HL-60 (cell line): ENCODE measurements at regions not wholly inside any gene's neighbourhood (a gene's known extent, or its start where the extent isn't known, plus 50 kb on each side); places are given as distances from the start of the nearest gene placed in this dataset.
"Not testable (repeated sequence)": the region's sequence is repeated elsewhere in the genome, so short reads cannot be mapped to it uniquely, and the experiment has no call there.

ENCODE experiments used
- DNase-seq, 2 experiments: peaks; one replicate each; pipeline ENCODE4 v3.0.0-alpha.2; 2010 to 2020; ENCODE audit warnings: low read depth in 1 of 2, low spot score in 1 of 2
- H3K27ac ChIP-seq: fragments of 250-450 bp; sonication (Bioruptor Pico); replicated peaks from 2 replicates; pipeline ENCODE4 v1.5.1; 2020; ENCODE audit warnings: mild to moderate bottlenecking, moderate library complexity
- H3K27me3 ChIP-seq: fragments of 250-450 bp; sonication (Bioruptor Pico); 2 replicates; pipeline ENCODE4 v1.5.1; 2021; ENCODE audit warnings: mild to moderate bottlenecking, moderate library complexity; ENCODE audit not compliant: insufficient read depth, poor library complexity, severe bottlenecking
- H3K4me3 ChIP-seq: replicated peaks from 2 replicates; pipeline ENCODE4 v1.5.1; 2011; ENCODE audit warnings: mild to moderate bottlenecking, control low read depth, low read length; ENCODE audit not compliant: insufficient read depth
- GABPA ChIP-seq: IDR thresholded peaks from 2 replicates; pipeline ENCODE4 v1.6.1; 2012; ENCODE audit warnings: low read depth
- POLR2AphosphoS5 ChIP-seq: IDR thresholded peaks from 2 replicates; pipeline ENCODE4 v1.6.1; 2012; ENCODE audit warnings: low read depth
- SPI1 ChIP-seq: IDR thresholded peaks from 2 replicates; pipeline ENCODE4 v1.6.1; 2012; ENCODE audit warnings: low read depth, mild to moderate bottlenecking, borderline replicate concordance
- TF ChIP-seq, protein P1 (sequence below): IDR thresholded peaks from one replicate; pipeline ENCODE4 v1.5.1; 2011; ENCODE audit warnings: low read length, control low read depth, inconsistent platforms; ENCODE audit not compliant: insufficient read depth
- TF ChIP-seq, protein P2 (sequence below): IDR thresholded peaks from 2 replicates; pipeline ENCODE4 v1.6.1; 2012; ENCODE audit warnings: low read depth; ENCODE audit not compliant: insufficient replicate concordance

DNA sequence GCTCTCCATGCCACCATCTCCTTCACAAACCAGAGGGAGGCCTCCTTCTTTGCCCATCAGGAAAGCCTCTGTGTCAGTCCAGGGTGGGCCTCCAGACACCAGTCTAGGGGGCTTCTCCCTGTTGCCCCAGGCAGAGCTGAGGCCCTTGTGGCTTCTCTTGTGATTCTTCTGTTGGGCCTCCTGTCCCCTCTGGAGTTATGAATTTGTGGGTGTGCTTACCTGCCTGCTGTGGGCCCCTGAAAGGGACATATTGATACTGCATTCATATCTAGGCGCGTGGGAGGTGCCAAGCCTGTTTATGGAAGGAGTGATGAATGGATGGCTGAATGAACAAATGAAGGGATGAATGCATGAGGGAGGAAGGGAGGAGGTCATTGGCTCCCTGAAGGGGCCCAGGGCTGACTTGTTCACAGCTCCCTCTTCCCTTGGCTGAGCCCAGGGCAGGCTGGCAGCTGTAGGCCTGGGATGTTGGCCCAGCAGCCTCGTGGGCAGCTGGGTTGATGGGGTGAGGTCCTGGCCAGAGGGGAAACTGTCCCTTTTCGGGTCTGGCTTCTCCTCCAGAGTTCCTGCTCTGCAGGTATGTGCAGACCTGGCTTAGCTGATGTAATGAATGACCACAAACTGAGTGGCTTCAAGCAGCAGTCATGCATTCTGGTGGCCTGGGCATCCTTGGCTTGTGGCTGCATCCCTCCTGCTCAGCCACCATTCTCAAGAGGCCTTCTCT lies 195.4 kb downstream of the GOLGA6L6 start:
- no peak for DNase-seq
- TF ChIP-seq, protein P1, sequence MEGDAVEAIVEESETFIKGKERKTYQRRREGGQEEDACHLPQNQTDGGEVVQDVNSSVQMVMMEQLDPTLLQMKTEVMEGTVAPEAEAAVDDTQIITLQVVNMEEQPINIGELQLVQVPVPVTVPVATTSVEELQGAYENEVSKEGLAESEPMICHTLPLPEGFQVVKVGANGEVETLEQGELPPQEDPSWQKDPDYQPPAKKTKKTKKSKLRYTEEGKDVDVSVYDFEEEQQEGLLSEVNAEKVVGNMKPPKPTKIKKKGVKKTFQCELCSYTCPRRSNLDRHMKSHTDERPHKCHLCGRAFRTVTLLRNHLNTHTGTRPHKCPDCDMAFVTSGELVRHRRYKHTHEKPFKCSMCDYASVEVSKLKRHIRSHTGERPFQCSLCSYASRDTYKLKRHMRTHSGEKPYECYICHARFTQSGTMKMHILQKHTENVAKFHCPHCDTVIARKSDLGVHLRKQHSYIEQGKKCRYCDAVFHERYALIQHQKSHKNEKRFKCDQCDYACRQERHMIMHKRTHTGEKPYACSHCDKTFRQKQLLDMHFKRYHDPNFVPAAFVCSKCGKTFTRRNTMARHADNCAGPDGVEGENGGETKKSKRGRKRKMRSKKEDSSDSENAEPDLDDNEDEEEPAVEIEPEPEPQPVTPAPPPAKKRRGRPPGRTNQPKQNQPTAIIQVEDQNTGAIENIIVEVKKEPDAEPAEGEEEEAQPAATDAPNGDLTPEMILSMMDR: no peak
- Histone ChIP-seq H3K27me3 (no peaks in the 10 kb centered on the region), H3K4me3 (no peak overlapping the region), H3K27ac (no peak overlapping the region)

DNA sequence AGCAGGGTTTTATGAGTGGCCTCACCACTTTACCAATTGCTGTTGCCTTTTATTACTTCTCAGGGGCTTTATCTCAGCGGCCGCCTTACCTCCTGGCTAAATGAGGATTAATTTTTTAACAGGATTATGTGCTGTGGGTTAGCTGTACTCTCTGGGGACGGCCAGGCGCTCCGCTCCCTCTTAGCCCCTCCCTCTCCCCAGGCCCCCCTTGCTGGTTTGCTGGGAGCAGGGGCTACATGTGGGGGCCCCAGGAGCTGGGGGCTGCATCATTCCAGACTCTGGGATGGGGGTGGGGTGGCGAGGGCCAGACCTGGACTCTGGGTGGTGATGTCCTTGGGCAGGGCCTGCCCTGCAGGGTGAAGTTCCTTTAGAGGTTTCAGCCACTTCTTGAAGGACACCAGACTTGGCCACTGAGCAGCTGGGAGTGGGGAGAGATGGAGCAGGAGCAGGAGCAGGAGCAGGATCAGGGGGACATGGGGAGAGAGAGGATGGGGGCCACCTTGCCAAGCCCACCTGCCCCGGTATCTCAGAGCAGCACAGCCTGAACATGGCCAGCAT lies 196.1 kb downstream of the GOLGA6L6 start:
- Histone ChIP-seq H3K27ac (no peak overlapping the region), H3K4me3 (no peak overlapping the region), H3K27me3 (no peaks in the 10 kb centered on the region)
- no peak for DNase-seq
- TF ChIP-seq, protein P1: no peak
- TF ChIP-seq SPI1 (no peak), POLR2AphosphoS5 (no peak), GABPA (no peak)
- TF ChIP-seq, protein P2, sequence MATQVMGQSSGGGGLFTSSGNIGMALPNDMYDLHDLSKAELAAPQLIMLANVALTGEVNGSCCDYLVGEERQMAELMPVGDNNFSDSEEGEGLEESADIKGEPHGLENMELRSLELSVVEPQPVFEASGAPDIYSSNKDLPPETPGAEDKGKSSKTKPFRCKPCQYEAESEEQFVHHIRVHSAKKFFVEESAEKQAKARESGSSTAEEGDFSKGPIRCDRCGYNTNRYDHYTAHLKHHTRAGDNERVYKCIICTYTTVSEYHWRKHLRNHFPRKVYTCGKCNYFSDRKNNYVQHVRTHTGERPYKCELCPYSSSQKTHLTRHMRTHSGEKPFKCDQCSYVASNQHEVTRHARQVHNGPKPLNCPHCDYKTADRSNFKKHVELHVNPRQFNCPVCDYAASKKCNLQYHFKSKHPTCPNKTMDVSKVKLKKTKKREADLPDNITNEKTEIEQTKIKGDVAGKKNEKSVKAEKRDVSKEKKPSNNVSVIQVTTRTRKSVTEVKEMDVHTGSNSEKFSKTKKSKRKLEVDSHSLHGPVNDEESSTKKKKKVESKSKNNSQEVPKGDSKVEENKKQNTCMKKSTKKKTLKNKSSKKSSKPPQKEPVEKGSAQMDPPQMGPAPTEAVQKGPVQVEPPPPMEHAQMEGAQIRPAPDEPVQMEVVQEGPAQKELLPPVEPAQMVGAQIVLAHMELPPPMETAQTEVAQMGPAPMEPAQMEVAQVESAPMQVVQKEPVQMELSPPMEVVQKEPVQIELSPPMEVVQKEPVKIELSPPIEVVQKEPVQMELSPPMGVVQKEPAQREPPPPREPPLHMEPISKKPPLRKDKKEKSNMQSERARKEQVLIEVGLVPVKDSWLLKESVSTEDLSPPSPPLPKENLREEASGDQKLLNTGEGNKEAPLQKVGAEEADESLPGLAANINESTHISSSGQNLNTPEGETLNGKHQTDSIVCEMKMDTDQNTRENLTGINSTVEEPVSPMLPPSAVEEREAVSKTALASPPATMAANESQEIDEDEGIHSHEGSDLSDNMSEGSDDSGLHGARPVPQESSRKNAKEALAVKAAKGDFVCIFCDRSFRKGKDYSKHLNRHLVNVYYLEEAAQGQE: no peak

DNA sequence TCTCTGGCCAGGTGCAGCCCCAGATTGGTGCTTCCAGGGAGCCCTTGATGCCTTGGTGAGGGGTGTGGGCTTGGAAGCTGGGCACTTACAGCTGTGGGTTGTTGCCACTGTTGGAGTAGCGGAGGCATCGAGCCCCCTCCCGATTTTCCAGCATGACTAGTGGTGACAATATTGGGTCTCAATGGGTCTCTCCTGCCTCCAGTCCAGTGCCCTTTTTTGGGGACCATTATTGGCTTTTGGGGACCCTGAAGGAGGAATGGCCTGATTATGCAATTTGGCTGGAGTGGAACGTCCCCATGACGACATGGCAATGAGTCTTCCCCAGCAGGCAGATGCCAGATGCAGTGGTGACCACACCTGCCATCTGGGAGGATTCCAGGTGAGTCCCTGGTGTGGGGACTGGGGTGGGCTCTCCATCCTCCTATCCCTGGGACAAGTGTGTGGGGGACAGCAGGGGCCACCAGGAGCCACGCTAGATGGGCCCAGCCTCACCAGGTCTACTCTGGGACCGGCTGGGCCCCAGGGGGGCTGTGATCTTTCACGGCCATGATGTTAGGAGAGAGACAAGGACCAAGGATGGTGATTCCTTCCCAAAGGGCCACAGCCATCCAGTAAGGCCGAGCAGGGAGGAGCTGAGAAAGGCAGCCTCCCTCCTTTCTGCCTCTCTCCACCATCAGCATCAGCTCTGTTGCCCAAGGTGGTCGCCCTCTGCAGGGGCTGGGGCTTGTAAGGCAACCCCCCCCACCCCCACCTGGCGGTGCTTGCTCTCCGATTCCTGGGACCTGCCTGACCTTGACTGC lies 196.8 kb downstream of the GOLGA6L6 start:
- Histone ChIP-seq H3K4me3 (no peak overlapping the region), H3K27ac (no peak overlapping the region), H3K27me3 (no peaks in the 10 kb centered on the region)
- TF ChIP-seq, protein P2: no peak
- TF ChIP-seq SPI1: no peak
- TF ChIP-seq POLR2AphosphoS5: no peak
- DNase-seq: no peak

DNA sequence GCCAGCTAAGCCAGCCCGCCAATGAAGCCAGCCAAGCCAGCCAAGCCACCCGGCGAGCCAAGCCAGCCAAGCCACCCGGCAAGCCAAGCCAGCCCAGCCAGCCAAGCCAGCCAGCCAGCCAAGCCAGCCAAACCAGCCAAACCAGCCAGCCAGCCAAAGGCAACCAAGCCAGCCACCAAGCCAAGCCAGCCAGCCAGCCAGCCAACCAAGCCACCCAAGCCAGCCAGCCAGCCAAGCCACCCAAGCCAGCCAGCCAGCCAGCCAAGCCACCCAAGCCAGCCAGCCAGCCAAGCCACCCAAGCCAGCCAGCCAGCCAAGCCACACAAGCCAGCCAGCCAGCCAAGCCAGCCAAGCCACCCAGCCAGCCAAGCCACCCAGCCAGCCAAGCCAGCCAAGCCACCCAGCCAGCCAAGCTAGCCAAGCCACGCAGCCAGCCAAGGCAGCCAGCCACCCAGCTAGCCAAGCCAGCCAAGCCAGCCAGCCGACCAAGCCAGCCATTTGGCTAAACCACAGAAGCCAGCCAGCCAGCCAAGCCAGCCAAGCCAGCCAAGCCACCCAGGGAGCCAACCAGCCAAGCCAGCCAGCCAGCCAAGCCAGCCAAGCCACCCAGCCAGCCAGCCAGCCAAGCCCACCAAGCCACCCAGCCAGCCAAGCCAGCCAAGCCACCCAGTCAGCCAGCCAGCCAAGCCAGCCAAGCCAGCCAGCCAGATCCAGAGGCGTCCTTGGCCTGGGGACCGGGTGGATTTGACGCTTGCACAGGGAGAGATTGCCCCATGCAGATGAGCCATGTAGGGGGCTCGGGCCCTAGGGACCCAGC lies 198.0 kb downstream of the GOLGA6L6 start:
- not testable (repeated sequence) for H3K4me3 ChIP-seq, DNase-seq, H3K27me3 ChIP-seq

DNA sequence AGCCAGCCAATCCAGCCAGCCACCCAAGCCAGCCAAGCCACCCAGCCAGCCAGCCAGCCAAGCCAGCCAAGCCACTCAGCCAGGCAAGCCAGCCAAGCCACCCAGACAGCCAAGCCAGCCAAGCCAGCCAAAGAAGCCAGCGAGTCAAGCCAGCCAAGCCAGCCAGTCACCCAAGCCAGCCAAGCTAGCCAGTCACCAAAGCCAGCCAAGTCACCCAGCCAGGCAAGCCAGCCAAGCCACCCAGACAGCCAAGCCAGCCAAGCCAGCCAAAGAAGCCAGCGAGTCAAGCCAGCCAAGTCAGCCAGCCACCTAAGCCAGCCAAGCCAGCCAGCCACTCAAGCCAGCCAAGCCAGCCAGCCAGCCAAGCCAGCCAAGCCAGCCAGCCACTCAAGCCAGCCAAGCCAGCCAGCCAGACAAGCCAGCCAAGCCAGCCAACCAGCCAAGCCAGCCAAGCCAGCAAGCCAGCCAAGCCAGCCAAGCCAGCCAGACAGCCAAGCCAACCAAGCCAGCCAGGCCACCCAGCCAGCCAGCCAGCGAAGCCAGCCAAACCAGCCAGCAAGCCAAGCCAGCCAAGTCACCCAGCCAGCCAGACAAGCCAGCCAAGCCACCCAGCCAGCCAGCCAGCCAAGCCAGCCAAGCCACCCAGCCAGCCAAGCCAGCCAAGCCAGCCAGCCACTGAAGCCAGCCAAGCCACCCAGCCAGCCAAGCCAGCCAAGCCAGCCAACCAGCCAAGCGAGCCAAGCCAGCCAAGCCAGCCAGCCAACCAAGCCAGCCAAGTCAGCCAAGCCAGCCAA lies 198.8 kb downstream of the GOLGA6L6 start:
- not testable (repeated sequence) for H3K27ac ChIP-seq, DNase-seq, H3K4me3 ChIP-seq, H3K27me3 ChIP-seq

More for the DNA sequence above, 198.0 kb downstream of the GOLGA6L6 start:
- H3K27ac ChIP-seq: not testable (repeated sequence)
